HG03139 (cell line): ENCODE measurements at regions not wholly inside any gene's neighbourhood (a gene's known extent, or its start where the extent isn't known, plus 50 kb on each side); places are given as distances from the start of the nearest gene placed in this dataset.

Experiments
- ATAC-seq: cut with Tn5 transposase; IDR thresholded peaks from one replicate; pipeline ENCODE4 v1.9.1; 2021; ENCODE audit not compliant: unreplicated experiment

DNA sequence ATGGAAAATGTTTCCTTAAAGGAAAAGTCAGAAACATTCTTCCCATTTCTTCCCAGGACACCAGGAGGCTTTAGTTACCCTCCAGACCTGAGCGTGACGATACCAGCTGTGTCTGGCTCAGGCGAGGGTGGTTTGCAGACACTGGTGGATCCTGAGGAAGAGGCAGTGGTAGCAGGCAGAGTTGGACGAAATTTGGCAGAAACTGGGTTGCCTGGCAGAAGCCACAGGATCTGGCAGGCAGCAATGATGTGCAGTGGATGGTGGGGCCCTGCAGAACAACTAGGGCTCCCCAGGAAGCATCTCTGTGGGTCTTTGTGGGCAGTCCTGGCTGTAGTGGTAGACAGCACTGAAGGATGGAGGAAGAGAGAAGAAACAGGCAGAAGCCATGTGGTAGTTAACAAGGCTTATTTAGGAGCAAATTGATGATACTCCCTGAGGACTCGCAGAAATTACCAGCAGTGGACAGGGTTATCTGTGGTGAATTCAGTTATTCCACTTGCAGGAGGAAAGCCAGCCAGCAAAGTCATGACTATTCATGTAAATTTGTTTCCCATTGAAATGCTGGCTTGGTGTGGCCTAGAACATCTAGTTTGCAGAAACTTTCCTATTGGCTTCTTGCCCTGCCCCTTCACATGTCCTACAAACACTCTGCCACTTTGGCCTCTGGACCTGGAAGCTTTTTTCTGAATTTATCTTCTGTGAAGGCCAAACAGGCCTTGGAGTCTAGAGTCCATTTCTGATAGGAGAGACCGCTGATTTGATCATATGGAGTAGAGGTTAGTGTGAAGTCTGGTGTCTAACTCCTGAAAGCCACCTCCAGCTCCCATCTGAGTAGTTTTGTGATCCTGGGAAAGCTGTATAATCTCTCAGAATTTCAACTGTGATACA, 212.0 kb downstream of the DMRT2 start:
- no peak for ATAC-seq

GRCh38 chr9:1267141-1267570, 217.0 kb downstream of the DMRT2 start:
- no peak for ATAC-seq

DNA sequence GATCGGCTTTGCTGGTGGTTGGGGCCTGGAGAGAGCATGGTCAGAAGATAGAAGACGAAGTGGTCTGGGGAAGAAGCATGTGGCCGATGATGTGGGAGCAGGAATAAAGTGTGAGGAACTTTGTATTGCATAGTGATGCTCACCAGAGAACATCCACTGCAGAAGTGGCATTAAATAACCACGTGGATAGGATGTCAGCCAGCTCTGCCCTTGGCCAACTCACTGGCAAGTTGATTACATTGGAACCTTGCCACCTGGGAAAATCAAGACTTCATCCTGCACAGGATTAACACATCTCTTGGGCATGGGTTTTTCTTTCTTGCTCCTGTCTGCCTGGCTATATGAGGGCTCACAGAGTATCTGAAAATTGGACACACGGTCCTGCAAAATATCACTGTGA, 217.4 kb downstream of the DMRT2 start:
- ATAC-seq = no peak

GRCh38 chr9:1269533-1270315, 219.6 kb downstream of the DMRT2 start:
- no peak for ATAC-seq

- no peak for ATAC-seq
Measured at GRCh38 chr9:1271367-1271766, 221.2 kb downstream of the DMRT2 start.

DNA sequence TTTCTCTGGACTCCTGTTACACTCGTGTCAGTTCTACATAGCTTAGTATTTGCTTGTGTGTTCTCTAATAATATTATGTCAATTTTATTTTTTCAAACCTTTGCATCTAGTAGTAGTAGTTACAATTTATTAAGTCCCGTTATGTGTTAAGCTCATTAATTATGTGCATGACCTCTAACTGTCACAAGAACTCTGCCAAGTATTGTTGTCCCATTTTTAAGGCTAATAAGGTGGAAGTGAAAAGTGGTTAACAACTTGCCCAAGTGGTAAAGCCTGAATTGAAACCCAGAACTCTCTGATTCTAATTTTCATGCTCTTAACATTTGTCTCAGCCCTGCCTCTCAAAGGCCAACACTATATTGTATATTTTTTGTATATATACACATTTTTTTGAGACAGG, 221.6 kb downstream of the DMRT2 start:
- ATAC-seq = no peak

DNA sequence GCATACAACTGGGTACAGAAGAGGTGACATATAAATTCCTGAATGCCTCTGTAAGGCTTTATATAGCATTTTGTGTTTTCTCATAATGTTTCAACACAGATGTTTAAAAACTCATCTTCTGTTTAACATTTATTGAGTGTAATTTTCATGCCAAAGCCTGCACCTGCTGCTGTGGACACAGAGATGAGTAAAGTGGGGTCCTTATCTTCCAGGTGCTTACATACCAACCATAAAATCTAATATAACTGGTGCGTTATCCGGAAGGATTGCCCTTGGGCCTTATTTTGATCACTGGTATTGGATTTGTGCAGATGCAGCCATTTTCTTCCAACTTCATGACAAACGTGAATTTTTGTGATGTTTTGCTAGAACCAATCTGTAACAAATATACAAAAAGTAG, 222.3 kb downstream of the DMRT2 start:
- ATAC-seq = no peak

DNA sequence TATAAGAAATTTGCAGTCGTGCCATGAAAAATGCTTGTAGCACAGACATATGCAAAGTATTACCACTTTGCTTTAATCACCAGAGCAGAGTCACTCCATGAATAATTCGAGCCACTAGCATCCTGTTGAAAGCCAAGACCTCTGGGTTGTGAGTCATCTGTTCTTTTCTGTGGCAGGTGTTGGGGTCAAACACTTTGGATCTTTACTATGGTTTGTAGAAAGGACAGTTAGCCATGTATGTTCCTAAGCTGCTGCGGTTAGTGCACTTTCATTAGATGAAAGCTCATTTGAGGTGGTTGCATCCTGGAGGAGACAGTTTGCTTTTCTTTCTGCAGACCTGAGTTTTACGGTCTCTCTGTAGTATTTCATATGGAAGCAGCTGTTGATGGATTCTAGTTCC, 223.7 kb downstream of the DMRT2 start:
- ATAC-seq = no peak

DNA sequence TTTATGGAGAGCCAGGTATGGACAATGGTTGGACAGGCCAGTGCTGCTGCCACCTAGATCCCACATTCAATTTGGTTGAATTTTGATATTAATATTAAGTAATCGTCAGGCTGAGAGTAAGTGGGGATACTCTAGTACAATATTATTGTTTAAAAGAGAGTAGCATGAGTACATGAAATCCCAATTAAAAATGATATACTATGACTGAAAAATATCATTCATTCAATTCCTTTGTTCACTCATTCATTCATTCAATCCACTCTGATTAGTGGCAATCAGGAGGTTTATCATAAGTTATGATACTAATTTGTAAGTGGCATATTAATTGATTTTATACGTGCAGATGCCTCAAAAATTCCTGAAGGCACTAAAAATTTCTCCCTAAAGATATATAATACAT, 224.2 kb downstream of the DMRT2 start:
- no peak for ATAC-seq

DNA sequence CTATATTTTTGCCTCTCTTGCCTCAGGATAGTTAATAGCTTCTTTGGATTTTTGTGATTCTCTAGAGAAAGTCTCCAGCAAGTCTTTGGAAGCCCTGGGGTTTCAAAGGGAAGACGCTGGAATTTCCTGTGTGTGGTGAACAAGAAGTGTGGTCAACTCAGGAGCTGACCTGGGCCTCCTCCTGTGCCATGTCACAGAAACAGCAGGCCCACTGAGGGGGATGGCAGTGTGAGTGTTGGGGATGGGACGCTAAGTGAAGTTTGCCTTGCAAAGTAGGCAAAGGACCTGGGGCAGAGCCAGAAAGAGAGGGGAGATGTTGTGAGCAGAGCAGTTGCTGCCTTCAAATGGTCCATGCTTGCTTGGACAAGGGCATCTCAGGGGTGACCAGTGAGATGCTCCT, 226.3 kb downstream of the DMRT2 start:
- no peak for ATAC-seq

- no peak for ATAC-seq
Measured at GRCh38 chr9:1284727-1285126, 234.6 kb downstream of the DMRT2 start.

DNA sequence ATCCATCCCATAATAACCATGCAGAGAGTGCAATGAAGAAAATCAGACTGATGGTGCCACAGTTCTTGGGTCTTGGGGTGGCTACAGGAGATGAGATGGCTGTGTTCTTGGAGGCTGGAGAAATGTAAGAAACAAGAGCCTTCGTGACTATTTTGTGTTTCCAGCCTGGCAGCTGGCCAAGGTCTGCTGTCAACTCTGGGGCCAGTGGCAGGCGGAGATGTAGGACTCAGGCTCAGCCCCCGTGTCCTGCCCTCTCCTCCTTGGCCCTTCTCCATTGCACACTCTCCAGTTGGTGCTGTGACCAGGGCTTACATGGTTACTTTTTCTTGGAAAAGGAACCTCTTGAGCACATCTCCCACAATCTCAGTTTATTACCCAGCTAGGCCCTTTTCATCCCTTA, 235.4 kb downstream of the DMRT2 start:
- no peak for ATAC-seq

DNA sequence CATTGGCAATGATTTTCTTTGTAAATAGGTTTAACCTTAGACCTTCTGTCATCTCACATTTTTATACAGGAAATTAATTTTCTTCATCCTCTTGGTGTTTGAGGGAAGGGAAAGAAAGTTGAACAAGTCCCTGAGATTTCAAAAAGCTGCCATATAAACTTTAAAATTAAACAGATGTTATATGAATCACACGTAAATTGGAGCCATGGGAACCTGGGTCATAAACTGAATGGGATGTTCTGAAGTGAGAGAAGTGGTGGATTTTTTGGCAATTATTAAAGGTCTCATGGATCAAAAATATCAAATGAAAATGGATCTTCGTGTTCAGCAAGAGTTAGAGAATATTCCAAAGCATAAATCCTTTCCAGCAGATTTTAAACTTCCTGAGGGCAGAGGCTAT, 242.2 kb downstream of the DMRT2 start:
- no peak for ATAC-seq

DNA sequence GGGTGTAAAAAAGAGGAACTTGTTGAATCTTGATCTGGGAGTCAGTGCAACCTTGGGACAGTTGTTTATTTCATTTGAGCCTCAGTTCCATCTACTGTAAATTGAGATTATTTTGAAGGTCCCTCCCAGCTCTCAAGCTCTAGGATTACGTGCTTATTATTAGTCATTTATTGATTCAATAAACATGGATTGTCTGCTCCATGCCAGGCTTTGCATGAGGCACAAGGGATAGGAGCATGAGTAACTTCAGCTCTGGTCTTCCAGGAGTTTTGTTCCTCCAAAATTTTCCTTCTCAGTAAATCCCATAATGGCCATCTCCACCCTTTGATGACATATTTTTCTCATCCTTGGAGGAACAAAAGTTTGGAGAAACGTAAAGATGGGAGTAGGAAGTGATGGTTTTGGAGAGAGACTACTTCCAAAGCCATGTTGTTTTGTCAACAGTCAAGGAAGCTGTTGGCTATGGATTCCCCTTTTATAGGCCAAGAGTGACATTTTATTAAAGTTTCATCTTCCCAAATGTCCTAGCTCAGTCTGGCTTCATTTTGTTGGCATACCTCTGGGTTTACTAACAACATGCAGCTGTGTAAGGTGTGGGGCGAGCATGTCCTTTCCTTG, 244.6 kb downstream of the DMRT2 start:
- no peak for ATAC-seq

GRCh38 chr9:1296331-1296730, 246.2 kb downstream of the DMRT2 start:
- ATAC-seq = no peak

DNA sequence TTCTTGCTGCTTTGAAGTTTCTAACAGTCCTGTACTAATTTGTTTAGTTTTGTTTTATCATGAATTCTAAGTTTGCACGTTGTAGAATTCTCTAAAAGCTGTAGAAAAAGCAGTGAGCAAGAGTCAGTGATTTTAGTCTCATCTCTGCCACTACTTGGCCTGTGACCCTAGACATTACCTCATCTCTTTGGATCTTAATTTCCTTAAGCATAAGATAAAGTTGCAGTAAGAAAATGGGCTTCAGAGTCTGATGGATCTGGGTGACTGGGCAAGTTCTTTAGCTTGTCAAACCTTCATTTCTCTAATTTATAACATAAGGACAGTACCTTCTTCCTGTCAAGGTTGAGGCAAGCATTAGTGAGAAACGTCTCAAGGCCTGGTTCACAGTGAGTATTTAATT, 247.9 kb downstream of the DMRT2 start:
- no peak for ATAC-seq

DNA sequence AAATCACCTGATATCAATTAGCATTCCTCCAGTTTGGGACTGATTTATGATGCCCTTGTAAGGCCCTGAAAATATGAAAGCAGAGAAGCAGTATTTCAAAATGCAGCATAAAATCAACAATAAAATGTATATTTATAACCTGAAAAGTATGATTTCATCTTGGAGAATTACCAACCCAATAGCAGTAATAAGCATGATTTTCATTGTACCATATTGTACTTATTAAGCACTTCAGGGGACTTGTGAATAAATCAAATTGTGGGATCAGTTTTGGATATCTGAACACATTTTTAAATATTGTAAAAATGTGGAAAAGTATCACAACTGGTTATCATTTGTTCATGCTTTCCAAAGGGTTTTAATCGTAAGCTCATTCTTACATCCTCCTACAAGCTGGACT, 250.8 kb downstream of the DMRT2 start:
- ATAC-seq = no peak

GRCh38 chr9:1303932-1304331, 253.8 kb downstream of the DMRT2 start:
- no peak for ATAC-seq

DNA sequence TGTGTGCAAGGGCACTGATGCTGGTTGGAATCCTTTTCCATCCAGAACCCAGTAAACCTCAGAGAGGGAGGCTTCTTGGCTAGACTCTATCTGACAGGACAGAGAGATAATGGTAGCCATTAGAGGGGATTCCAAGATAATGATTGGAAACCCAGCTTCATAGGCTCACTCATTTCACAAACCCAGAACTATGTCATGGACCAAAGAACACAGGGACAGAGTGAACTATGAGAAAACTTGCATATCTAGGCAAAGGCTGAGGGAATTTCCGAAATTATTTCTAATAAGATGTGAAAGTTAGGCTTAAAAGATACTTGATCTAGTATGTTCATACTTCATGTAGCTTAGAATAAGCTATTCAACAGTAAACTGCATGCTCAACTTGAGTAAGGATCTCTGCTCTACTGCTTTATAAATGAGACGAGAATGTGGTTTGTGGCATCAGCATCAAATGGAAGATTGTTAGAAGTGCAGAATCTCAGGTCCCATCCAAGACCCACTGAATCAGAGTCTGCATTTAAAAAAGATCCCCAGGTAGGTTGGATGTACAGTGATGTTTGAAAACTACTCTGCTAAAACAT, 261.4 kb downstream of the DMRT2 start:
- ATAC-seq = no peak

- no peak for ATAC-seq
Measured at GRCh38 chr9:1319436-1319835, 269.3 kb downstream of the DMRT2 start.

GRCh38 chr9:1320051-1320557, 269.9 kb downstream of the DMRT2 start:
- no peak for ATAC-seq
